Tibial artery (tissue), 4 donors: ENCODE measurements at regions not wholly inside any gene's neighbourhood (a gene's known extent, or its start where the extent isn't known, plus 50 kb on each side); places are given as distances from the start of the nearest gene placed in this dataset.
"Not testable (repeated sequence)": the region's sequence is repeated elsewhere in the genome, so short reads cannot be mapped to it uniquely, and the experiment has no call there.

Experiments
- DNase-seq, 2 donors: peaks; one replicate each; pipeline ENCODE4 v3.0.0-alpha.2; 2019
- H3K27ac ChIP-seq, 2 donors: fragments of 200-600 bp; sonication (generic) in 1 of 2; 1 replicate in 1 of 2; 2 replicates in 1 of 2; pipeline ENCODE4 v1.5.1; 2018 to 2019; ENCODE audit warnings: mild to moderate bottlenecking in 1 of 2
- H3K27me3 ChIP-seq, 2 donors: fragments of 200-600 bp; sonication (generic) in 1 of 2; one replicate each; pipeline versions ENCODE4 v1.5.1 to v1.6.0; 2016 to 2019
- H3K36me3 ChIP-seq, 3 donors: fragments of 200-600 bp; sonication (generic) in 2 of 3; one replicate each; pipeline ENCODE4 v1.5.1; 2016 to 2019; ENCODE audit warnings: mild to moderate bottlenecking in 2 of 3
- H3K4me1 ChIP-seq, 4 donors: fragments of 200-600 bp; sonication (generic) in 2 of 4; 1 replicate in 3 of 4; 2 replicates in 1 of 4; pipeline ENCODE4 v1.5.1; 2016 to 2019
- H3K4me3 ChIP-seq, 2 donors: fragments of 200-600 bp; sonication (generic) in 1 of 2; 1 replicate in 1 of 2; 2 replicates in 1 of 2; pipeline ENCODE4 v1.5.1; 2018 to 2019; ENCODE audit warnings: mild to moderate bottlenecking in 2 of 2
- H3K9me3 ChIP-seq, 3 donors: fragments of 200-600 bp; sonication (generic) in 1 of 3; one replicate each; pipeline ENCODE4 v1.5.1; 2016 to 2019
- intact Hi-C: fragments of 100-400 bp; cut with DNase I; formaldehyde crosslinking; loops from one replicate; pipeline ENCODE4 v1.15.0; 2023; ENCODE audit warnings: low total_unique reads
- TF ChIP-seq, protein P1 (sequence below), 2 experiments: fragments of 200-600 bp in 1 of 2; fragments of 450-650 bp in 1 of 2; IDR thresholded peaks; one replicate each; pipeline ENCODE4 v1.5.1; 2017 to 2019; ENCODE audit warnings: antibody characterized with exemption in 2 of 2, mild to moderate bottlenecking in 1 of 2, moderate library complexity in 1 of 2

GRCh38 chr2:19623488-19623887 lies 265.1 kb upstream of the OSR1 start:
- Histone ChIP-seq H3K36me3 (no peaks in the 10 kb centered on the region), H3K9me3 (peaks cover 0 to 11% (median 4%) of the 10 kb centered on the region in 3 donors), H3K4me3 (no peak overlapping the region), H3K4me1 (no peaks in the 10 kb centered on the region), H3K27ac (no peak overlapping the region), H3K27me3 (no peaks in the 10 kb centered on the region)
- no peak for DNase-seq
- TF ChIP-seq, protein P1, sequence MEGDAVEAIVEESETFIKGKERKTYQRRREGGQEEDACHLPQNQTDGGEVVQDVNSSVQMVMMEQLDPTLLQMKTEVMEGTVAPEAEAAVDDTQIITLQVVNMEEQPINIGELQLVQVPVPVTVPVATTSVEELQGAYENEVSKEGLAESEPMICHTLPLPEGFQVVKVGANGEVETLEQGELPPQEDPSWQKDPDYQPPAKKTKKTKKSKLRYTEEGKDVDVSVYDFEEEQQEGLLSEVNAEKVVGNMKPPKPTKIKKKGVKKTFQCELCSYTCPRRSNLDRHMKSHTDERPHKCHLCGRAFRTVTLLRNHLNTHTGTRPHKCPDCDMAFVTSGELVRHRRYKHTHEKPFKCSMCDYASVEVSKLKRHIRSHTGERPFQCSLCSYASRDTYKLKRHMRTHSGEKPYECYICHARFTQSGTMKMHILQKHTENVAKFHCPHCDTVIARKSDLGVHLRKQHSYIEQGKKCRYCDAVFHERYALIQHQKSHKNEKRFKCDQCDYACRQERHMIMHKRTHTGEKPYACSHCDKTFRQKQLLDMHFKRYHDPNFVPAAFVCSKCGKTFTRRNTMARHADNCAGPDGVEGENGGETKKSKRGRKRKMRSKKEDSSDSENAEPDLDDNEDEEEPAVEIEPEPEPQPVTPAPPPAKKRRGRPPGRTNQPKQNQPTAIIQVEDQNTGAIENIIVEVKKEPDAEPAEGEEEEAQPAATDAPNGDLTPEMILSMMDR (IDR thresholded peaks at IDR 0.05), result no peak
- intact Hi-C loops, result no loop called here

- H3K27ac ChIP-seq, result no peak overlapping the region
- TF ChIP-seq, protein P1 (IDR thresholded peaks at IDR 0.05), result no peak
- intact Hi-C loops, result no loop called here
Observed at GRCh38 chr2:19617257-19617848, 258.9 kb upstream of the OSR1 start.

GRCh38 chr2:19615402-19615801 lies 257.0 kb upstream of the OSR1 start:
- H3K27ac ChIP-seq, H3K36me3 ChIP-seq, H3K4me1 ChIP-seq, DNase-seq, intact Hi-C loops, H3K4me3 ChIP-seq, H3K27me3 ChIP-seq: not testable (repeated sequence)
- H3K9me3 ChIP-seq, result peaks cover 0 to 33% (median 13%) of the 10 kb centered on the region in 3 donors

More at GRCh38 chr2:19617257-19617848, 258.9 kb upstream of the OSR1 start:
- H3K4me3 ChIP-seq, result no peak overlapping the region
- H3K27me3 ChIP-seq, result no peaks in the 10 kb centered on the region
- H3K4me1 ChIP-seq, result no peaks in the 10 kb centered on the region
- DNase-seq, result no peak
- peaks cover 0 to 33% (median 13%) of the 10 kb centered on the region in 3 donors for H3K9me3 ChIP-seq
- no peaks in the 10 kb centered on the region for H3K36me3 ChIP-seq

DNA sequence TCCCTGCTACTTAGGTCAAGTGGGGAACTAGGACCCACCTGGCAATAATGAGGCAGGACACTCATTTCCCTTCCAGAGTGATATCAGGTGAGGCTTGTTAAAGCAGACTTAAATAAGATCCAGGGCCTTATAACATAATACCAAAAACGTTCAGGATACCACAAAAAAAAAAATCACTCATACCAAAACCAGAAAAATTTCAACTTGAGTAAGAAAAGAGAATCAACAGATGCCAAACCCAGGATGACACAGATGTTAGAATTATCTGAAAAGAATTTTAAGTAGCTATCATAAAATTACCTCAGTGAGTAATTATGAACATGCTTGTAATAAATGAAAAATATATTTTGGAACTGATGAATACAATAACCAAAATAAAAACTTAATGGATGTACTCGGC lies 255.6 kb upstream of the OSR1 start:
- TF ChIP-seq, protein P1 (IDR thresholded peaks at IDR 0.05), result no peak
- H3K27me3 ChIP-seq, result no peaks in the 10 kb centered on the region
- intact Hi-C loops, result no loop called here
- no peak overlapping the region for H3K27ac ChIP-seq
- no peak for DNase-seq
- peaks cover 0 to 30% (median 13%) of the 10 kb centered on the region in 3 donors for H3K9me3 ChIP-seq
- no peak overlapping the region for H3K4me3 ChIP-seq
- no peaks in the 10 kb centered on the region for H3K4me1 ChIP-seq
- H3K36me3 ChIP-seq, result no peaks in the 10 kb centered on the region

DNA sequence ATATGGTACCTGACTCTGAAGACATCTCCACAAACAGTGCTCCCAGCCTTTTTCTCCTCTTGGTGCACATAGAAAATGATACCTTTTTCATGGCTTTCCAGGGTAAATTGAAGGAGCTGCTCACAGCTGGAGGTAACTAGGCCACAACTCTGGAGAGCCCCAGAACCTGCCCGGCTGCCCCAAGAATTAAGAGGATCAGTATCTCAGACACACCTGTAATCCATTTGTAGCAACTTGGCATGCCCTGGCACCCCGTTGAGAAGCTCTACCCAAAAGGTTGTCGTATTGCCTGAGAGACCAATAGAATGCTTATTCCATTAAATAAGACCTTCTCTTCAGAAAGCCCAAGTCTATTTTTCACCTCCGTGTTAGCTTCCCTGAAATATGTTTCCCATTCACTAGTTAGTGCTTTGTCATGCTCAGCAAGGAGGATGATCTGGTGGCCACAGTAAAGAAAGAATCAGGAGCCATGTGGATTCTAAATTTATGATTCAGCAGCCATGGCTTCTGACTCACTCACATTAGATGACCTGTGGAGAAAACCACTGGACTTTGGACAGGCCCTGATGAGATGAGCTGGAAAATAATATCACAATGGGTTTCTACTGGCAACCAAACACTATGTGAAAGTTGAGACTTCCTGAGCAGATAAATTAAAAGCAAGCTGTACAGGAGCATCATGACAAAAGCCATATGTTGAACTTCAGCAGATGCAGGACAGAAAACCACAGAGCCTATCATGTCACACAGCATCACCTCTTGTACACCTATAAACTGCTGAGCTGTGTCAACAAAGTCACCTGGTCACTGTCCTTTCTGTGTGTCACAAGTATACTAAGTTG lies 253.3 kb upstream of the OSR1 start:
- Histone ChIP-seq H3K27me3 (no peaks in the 10 kb centered on the region), H3K4me1 (no peaks in the 10 kb centered on the region), H3K4me3 (no peak overlapping the region), H3K36me3 (no peaks in the 10 kb centered on the region), H3K9me3 (peaks cover 0 to 22% (median 7%) of the 10 kb centered on the region in 3 donors), H3K27ac (no peak overlapping the region)
- no peak for DNase-seq
- TF ChIP-seq, protein P1 (IDR thresholded peaks at IDR 0.05), result no peak
- intact Hi-C loops, result no loop called here

- TF ChIP-seq, protein P1 (IDR thresholded peaks at IDR 0.05), result no peak
- DNase-seq, result no peak
- H3K9me3 ChIP-seq, result peaks cover 0 to 1% (median 0%) of the 10 kb centered on the region in 3 donors
Observed at GRCh38 chr2:19609266-19609665, 250.8 kb upstream of the OSR1 start.

More at GRCh38 chr2:19609266-19609665, 250.8 kb upstream of the OSR1 start:
- Histone ChIP-seq H3K27me3 (no peaks in the 10 kb centered on the region), H3K4me3 (no peak overlapping the region), H3K36me3 (no peaks in the 10 kb centered on the region), H3K27ac (no peak overlapping the region), H3K4me1 (no peaks in the 10 kb centered on the region)
- intact Hi-C loops, result no loop called here
